ENCODE measurements at regions not wholly inside any gene's neighbourhood (a gene's known extent, or its start where the extent isn't known, plus 50 kb on each side); places are given as distances from the start of the nearest gene placed in this dataset.

DNA sequence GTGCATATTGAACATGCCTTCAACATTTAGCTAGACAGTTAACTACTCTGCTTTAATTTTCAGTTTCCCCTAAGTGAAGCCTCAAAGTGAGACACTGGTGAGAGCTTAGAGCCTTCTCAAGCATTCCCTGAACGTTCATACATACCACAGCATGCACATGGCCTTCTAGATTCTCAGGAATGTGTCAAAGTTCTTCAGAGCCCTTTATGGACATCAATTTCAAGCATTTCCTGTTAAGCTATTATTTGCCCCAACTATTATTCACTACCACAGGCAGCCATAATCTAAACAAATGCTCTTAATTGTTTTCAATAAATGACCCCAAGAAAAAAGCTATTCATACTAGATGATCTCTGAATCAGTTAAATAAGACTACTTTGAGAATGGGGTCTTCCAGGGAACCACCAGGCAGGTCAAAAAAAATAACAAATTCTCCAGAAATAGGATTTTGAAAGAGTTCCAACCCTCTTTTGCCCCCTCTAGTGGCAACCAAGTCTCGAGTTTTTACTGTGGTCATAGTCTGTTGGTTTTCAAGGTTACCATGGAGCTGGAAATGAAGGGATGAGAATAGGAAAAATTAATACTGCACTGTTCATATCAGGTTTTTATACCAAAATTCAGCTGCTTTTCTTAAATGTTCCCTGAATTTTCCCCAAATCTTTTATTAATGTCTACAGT lies 235.4 kb downstream of the RAB28 start:
- no peak for DNase-seq

- no peak for DNase-seq
Measured at GRCh38 chr4:13246107-13246506, 238.0 kb downstream of the RAB28 start.

- DNase-seq, result no peak
Measured at GRCh38 chr4:13244444-13244843, 239.7 kb downstream of the RAB28 start.

GRCh38 chr4:13243152-13243551 lies 241.0 kb downstream of the RAB28 start:
- no peak for DNase-seq

DNA sequence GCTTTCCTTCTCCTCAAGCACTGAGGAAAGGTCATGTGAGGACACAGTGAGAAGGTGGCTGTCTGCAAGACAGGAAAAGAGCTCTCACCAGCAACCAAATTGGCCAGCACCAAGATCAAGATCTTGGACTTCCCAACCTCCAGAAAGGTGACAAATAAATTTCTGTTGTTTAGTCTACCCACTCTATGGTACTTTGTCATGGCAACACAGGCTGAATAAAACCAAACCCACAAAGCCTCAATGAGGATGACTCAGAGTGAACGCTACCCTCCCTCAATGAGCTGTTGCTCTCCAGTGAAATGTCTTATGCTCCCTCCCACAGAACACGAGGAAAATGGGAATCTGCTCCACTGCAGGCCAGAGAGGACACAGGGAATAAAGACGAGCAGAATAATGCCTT lies 244.1 kb downstream of the RAB28 start:
- no peak for DNase-seq

DNA sequence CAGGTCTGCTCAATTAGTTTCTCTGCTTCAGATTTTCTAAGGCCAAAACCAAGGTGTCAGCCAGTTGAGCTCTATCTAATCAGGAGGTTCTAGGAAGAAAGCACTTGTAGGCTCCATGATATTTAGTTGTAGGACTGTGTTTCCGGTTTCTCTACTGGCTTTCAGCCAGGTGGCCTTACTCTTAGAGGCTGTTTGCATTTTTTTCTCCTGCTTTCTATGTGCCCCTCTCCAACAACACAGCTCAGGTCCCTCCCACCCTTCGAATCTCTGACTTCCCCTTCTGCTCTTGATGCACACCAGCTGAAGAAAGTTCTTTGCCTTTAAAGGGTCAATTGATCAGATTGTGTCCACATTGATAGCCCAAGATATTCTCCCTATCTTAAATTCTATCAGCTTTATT lies 245.2 kb downstream of the RAB28 start:
- DNase-seq, result no peak

DNA sequence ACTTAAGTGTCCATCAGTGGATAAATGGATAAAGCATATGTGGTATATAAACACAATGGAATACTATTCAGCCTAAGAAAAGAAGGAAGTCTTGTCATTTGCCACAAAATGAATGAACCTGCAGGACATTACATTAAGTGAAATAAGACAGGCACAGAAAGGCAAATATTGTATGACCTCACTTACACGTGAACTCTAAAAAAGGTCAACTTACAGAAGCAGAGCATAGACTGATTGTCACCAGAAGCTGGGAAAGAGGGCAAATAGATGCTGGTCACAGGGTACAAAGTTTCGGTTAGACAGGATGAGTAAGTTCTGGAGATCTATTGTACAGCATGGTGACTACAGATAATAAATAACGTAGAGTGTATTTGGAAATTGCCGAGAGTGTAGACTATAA lies 247.7 kb downstream of the RAB28 start:
- DNase-seq, result no peak

DNA sequence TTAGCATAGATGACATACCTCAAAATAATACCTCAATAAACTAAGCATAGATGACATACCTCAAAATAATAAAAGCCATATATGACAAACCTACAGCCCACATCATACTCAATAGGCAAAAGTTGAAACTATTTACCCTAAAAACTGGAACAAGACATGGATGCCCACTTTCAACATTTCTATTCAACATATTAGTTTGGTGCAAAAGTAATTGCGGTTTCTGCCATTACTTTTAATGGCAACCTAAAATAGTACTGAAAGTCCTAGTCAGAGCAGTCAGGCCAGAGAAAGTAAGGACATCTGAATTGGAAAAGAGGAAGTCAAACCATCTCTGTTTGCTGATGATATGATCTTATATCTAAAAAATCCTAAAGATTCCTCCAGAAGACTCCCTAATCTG lies 250.4 kb downstream of the RAB28 start:
- DNase-seq, result no peak

- no peak for DNase-seq
Measured at GRCh38 chr4:13219971-13220370, 264.2 kb downstream of the RAB28 start.

DNA sequence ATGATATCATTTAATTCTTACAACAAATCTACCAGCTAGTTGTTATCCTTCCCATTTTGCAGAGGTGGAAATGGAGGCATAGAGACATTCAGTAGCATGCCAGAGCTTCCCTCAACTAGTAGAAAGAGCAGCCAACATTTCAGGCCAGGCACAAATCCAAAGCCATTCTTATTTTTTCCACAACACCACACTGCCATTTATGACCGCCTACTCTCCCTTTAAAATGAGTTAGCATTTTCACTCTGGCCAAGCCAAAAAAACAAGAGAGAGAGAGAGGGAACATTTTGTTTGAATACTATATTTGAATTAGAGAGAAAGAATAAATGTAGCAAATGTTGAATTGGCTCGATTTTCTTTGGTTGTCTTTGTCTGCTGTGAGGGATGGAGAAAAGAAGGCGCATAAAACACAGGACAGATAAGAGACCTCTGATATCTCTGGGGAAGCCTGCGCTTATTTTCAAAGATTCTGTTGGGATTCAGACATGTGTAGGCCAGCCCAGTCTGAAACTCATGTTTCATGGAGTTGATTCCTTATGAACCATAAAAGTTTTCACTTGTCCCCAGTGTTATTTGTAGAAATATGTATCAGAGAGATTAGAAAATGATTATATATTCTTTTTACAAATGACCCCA lies 265.7 kb downstream of the RAB28 start:
- no peak for DNase-seq

- no peak for DNase-seq
Measured at GRCh38 chr4:13215560-13215959, 268.6 kb downstream of the RAB28 start.

DNA sequence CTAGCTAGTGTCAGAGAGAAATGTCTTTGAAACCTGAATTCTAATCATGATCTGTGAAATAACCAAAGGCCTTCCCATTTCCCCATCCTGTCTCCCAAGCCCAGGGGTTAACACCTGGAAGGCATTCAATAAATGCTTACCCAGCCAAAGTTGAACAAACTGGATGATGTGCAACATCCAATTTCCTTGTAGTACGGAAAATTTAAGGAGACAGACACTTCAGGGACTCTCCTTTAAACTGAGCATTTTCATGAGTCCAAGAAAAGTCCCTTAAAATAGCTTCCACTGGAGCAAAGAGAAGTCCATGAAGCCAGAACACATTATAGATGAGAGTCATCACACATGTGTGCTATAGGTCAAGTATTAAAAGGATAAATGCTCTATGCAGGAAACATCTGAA lies 271.2 kb downstream of the RAB28 start:
- no peak for DNase-seq

DNA sequence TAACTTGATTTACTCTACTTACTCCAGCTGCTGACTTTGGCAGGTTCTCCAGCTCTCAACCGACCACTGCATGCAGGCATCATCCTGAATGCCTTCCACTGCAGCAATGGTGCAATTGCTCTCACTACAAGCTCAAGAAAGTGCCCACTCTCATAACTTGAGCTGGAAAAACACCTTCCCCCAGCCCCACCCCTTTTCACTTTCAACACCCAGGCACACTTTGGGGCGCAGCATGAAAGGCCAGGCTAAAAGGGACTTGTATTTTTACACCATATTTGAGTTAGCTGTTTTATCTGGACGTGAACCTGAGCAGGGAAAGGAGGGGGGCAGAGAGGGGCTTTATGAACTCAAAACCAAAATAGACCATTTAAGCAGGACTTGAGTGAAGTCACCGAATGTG lies 274.5 kb downstream of the RAB28 start:
- DNase-seq, result no peak

GRCh38 chr4:13208558-13209193 lies 275.5 kb downstream of the RAB28 start:
- DNase-seq, result no peak

- DNase-seq, result no peak
Measured at GRCh38 chr4:13207226-13207625, 276.9 kb downstream of the RAB28 start.

DNA sequence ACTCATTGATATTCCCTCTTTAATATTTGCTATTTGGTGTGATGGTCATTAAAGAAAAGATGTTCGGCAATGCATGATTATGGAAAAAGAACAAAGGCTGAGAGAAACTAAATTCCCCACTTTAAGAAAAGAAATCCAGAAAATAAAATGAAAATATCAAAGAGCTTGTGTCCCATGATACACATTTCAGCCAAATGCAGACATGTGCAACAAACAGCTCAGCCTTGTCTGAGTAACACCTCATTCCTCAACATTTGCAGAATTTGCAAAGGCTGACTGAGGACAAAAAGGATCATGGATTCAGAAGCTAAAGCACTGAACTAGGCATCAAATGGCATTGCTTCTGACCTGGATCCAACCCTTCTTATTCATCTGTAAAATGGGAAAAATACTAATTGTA lies 281.0 kb downstream of the RAB28 start:
- no peak for DNase-seq

GRCh38 chr4:13202701-13203100 lies 281.4 kb downstream of the RAB28 start:
- no peak for DNase-seq

DNA sequence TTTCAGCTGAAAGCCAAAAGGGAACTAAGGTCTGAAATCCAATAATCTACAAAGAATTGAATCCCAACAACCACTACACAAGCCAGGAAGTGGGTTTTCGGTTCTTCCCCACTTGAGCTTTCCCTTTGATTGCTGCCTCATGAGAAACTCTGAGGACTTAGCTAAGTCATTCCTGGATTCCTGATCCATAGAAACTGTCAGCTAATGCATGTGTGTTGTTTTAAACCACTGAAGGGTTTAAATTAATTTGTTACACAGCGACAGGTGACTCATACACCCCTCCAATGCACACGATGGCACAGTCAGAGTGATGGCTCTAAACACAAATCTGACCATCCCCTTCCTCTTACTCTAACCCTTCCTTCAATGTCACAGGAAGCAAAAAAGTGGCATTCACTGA lies 282.9 kb downstream of the RAB28 start:
- DNase-seq, result no peak

DNA sequence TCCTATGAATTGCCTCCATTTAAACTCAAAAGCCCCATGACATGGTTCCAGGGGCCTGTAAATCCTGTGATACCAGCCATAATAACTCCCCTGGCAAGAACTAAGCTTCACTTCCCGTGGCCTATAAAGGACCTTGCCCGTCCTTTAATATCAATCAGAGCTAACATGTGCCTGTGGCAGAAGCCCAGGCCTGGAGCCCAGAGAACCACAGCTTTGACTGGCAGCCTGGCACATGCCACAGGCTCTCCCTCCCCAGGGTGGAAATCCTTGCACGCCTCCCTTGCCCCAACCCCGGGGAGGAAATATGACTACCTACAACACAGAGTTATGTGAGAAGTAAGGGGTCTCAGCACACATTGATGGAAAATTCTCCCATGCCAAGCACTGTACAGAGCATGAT lies 287.4 kb downstream of the RAB28 start:
- no peak for DNase-seq

GRCh38 chr4:13193662-13194061 lies 290.5 kb downstream of the RAB28 start:
- DNase-seq, result no peak

DNA sequence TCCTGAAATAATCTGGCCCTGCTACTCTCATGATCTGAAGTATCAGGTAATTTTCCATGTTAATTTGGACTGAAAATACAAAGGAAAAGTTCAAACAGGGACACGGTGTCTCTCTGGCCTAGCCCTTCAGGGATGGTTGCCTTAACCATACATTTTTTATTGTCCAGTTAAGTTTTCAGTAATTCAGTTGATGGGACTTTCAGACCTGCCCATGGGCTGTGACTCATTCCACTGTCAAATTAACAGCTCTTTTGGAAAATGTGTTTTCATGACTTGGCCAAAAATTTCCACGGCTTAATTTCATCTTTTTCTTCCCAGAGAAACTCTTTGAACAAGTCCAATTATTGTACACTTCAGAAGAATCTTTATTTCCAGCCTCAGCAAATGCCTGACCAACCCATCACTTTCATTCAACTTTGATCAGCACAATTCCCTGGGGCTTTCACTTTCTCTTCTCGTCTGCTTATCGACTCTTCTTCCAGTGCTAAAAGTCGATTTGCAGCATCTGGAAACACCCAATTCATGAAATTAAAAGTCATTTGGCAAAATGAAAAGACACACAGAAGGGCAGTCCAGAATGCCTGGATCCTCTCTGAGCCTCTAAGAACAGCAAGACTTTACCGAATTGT lies 293.9 kb downstream of the RAB28 start:
- DNase-seq, result no peak

DNA sequence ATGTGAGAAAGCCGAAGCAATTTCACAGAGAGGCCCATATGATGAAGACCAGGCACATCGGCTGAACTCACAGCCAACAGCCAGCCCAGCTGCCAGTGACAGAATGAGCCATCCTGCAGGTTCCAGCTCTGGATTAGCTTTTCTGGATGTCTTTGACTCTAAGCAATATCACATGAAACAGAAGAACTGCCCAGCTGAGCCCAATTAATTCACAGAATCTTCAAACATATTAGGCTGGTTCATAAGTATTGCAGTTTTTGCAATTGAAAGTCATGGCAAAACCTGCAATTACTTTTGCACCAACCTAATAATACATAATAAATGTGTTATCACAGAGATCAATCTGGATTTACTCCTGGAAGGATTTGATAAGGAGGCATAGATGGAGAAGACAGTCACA lies 299.9 kb downstream of the RAB28 start:
- DNase-seq, result no peak

DNA sequence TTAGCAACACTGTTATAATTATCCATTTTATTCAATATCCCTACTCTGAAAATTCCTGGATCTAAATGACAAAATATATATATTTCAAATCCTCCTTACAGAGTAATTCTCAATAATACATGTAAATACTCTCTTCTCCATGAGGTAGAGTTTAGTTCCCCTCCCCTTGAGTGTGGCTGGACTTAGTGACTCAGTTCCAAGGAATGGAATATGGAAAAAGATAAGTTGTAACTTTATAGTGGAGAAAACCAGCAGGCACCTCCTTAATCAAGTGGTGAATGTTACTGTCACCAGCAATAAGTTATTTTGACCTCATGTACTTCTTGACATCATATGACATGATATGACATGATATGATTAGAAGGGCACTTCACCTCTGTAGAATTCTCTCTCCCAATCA lies 302.0 kb downstream of the RAB28 start:
- no peak for DNase-seq

- no peak for DNase-seq
Measured at GRCh38 chr4:13181681-13182080, 302.5 kb downstream of the RAB28 start.
